ENCODE measurements at regions not wholly inside any gene's neighbourhood (a gene's known extent, or its start where the extent isn't known, plus 50 kb on each side); places are given as distances from the start of the nearest gene placed in this dataset.

- H4K20me1 ChIP-seq (ENCODE audit: insufficient read depth, low read length) = no peaks in the 10 kb centered on the region
- no peak overlapping the region for H3K9ac ChIP-seq (ENCODE audit: low read length)
- H3K9me3 ChIP-seq (ENCODE audit: insufficient read depth, low read length) = no peaks in the 10 kb centered on the region
- H3K4me2 ChIP-seq (ENCODE audit: low read length) = no peak overlapping the region
- TF ChIP-seq EZH2phosphoT487 (IDR thresholded peaks at IDR 0.05; ENCODE audit: low read depth) (no peak), CTCF (IDR thresholded peaks at IDR 0.05; ENCODE audit: low read depth, low read length) (no peak)
- no peaks in the 10 kb centered on the region for H3K36me3 ChIP-seq (replicated peaks; ENCODE audit: low read depth, low read length)
- H3K27me3 ChIP-seq (ENCODE audit: low read depth, low read length) = no peaks in the 10 kb centered on the region
- H3K79me2 ChIP-seq (ENCODE audit: low read length) = no peaks in the 10 kb centered on the region
- no peak overlapping the region for H3K27ac ChIP-seq (ENCODE audit: low read length)
- no peak overlapping the region for H3K4me3 ChIP-seq (ENCODE audit: low read length)
- H3K4me1 ChIP-seq (ENCODE audit: low read length) = peaks cover 6% of the 10 kb centered on the region; the same call in 1 of the 2 replicates
- H2AFZ ChIP-seq (ENCODE audit: low read depth, low read length) = no peak overlapping the region
These were observed 120.9 kb downstream of the MANEA start for GRCh38 chr6:95698271-95698670.

- TF ChIP-seq EZH2phosphoT487 (IDR thresholded peaks at IDR 0.05; ENCODE audit: low read depth) (no peak), CTCF (IDR thresholded peaks at IDR 0.05; ENCODE audit: low read depth, low read length) (no peak)
- H3K4me2 ChIP-seq (ENCODE audit: low read length) = no peak overlapping the region
- no peak overlapping the region for H3K4me3 ChIP-seq (ENCODE audit: low read length)
- no peak overlapping the region for H3K27ac ChIP-seq (ENCODE audit: low read length)
- H3K9me3 ChIP-seq (ENCODE audit: insufficient read depth, low read length) = no peaks in the 10 kb centered on the region
- no peaks in the 10 kb centered on the region for H3K27me3 ChIP-seq (ENCODE audit: low read depth, low read length)
- no peaks in the 10 kb centered on the region for H3K79me2 ChIP-seq (ENCODE audit: low read length)
- H3K4me1 ChIP-seq (ENCODE audit: low read length) = no peaks in the 10 kb centered on the region
- no peak overlapping the region for H2AFZ ChIP-seq (ENCODE audit: low read depth, low read length)
- H3K9ac ChIP-seq (ENCODE audit: low read length) = no peak overlapping the region
- H4K20me1 ChIP-seq (ENCODE audit: insufficient read depth, low read length) = no peaks in the 10 kb centered on the region
- H3K36me3 ChIP-seq (replicated peaks; ENCODE audit: low read depth, low read length) = no peaks in the 10 kb centered on the region
These were observed 146.3 kb downstream of the MANEA start for GRCh38 chr6:95723638-95724037.

- no peak overlapping the region for H3K9ac ChIP-seq (ENCODE audit: low read length)
- H3K4me1 ChIP-seq (ENCODE audit: low read length) = no peaks in the 10 kb centered on the region
- no peaks in the 10 kb centered on the region for H3K36me3 ChIP-seq (replicated peaks; ENCODE audit: low read depth, low read length)
- no peaks in the 10 kb centered on the region for H3K79me2 ChIP-seq (ENCODE audit: low read length)
- H2AFZ ChIP-seq (ENCODE audit: low read depth, low read length) = no peak overlapping the region
- no peak overlapping the region for H3K4me2 ChIP-seq (ENCODE audit: low read length)
- no peaks in the 10 kb centered on the region for H3K27me3 ChIP-seq (ENCODE audit: low read depth, low read length)
- no peak overlapping the region for H3K27ac ChIP-seq (ENCODE audit: low read length)
- TF ChIP-seq CTCF (IDR thresholded peaks at IDR 0.05; ENCODE audit: low read depth, low read length) (no peak), EZH2phosphoT487 (IDR thresholded peaks at IDR 0.05; ENCODE audit: low read depth) (no peak)
- no peaks in the 10 kb centered on the region for H4K20me1 ChIP-seq (ENCODE audit: insufficient read depth, low read length)
- no peak overlapping the region for H3K4me3 ChIP-seq (ENCODE audit: low read length)
- no peaks in the 10 kb centered on the region for H3K9me3 ChIP-seq (ENCODE audit: insufficient read depth, low read length)
These were observed 148.0 kb downstream of the MANEA start for GRCh38 chr6:95725344-95725743.

- Histone ChIP-seq H2AFZ (ENCODE audit: low read depth, low read length) (no peak overlapping the region), H3K9ac (ENCODE audit: low read length) (no peak overlapping the region), H3K4me3 (ENCODE audit: low read length) (no peak overlapping the region), H3K4me1 (ENCODE audit: low read length) (no peaks in the 10 kb centered on the region), H3K27ac (ENCODE audit: low read length) (no peak overlapping the region), H3K79me2 (ENCODE audit: low read length) (no peaks in the 10 kb centered on the region), H4K20me1 (ENCODE audit: insufficient read depth, low read length) (no peaks in the 10 kb centered on the region), H3K9me3 (ENCODE audit: insufficient read depth, low read length) (no peaks in the 10 kb centered on the region), H3K36me3 (replicated peaks; ENCODE audit: low read depth, low read length) (no peaks in the 10 kb centered on the region), H3K4me2 (ENCODE audit: low read length) (no peak overlapping the region), H3K27me3 (ENCODE audit: low read depth, low read length) (no peaks in the 10 kb centered on the region)
- TF ChIP-seq EZH2phosphoT487 (IDR thresholded peaks at IDR 0.05; ENCODE audit: low read depth) = no peak
- TF ChIP-seq CTCF (IDR thresholded peaks at IDR 0.05; ENCODE audit: low read depth, low read length) = no peak
These were observed 162.8 kb downstream of the MANEA start for GRCh38 chr6:95740157-95740556.

Data from OCI-LY3 (cell line).